H1 (cell line): ENCODE measurements at regions not wholly inside any gene's neighbourhood (a gene's known extent, or its start where the extent isn't known, plus 50 kb on each side); places are given as distances from the start of the nearest gene placed in this dataset.

Experiments
- TF ChIP-seq, protein P1 (sequence below): fragments of 300-600 bp; sonication (generic); IDR thresholded peaks from 2 replicates; pipeline ENCODE4 v1.7.1; 2012; ENCODE audit warnings: low read length, moderate library complexity, mild to moderate bottlenecking, inconsistent platforms; ENCODE audit not compliant: insufficient replicate concordance

DNA sequence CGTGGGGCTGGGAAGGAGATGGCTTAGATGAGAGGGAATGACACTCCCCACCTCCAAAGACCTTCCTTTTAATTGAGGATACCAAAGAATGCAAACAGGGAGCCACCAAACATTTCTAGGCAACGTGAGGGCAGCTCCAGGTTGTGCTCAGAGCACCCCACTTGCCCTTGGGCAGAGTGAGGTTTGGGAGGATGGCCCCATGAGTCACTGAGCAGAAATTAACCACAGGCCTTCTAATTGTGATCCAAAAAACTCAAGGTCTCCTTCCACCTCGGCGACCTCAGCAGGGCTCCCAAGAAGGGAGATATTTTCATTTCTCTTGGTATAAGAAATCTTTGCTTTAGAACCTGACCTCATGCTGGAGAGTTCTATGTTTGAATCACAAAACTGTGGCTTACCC lies 305.0 kb upstream of the TPM1 start (continued):
- TF ChIP-seq, protein P1, sequence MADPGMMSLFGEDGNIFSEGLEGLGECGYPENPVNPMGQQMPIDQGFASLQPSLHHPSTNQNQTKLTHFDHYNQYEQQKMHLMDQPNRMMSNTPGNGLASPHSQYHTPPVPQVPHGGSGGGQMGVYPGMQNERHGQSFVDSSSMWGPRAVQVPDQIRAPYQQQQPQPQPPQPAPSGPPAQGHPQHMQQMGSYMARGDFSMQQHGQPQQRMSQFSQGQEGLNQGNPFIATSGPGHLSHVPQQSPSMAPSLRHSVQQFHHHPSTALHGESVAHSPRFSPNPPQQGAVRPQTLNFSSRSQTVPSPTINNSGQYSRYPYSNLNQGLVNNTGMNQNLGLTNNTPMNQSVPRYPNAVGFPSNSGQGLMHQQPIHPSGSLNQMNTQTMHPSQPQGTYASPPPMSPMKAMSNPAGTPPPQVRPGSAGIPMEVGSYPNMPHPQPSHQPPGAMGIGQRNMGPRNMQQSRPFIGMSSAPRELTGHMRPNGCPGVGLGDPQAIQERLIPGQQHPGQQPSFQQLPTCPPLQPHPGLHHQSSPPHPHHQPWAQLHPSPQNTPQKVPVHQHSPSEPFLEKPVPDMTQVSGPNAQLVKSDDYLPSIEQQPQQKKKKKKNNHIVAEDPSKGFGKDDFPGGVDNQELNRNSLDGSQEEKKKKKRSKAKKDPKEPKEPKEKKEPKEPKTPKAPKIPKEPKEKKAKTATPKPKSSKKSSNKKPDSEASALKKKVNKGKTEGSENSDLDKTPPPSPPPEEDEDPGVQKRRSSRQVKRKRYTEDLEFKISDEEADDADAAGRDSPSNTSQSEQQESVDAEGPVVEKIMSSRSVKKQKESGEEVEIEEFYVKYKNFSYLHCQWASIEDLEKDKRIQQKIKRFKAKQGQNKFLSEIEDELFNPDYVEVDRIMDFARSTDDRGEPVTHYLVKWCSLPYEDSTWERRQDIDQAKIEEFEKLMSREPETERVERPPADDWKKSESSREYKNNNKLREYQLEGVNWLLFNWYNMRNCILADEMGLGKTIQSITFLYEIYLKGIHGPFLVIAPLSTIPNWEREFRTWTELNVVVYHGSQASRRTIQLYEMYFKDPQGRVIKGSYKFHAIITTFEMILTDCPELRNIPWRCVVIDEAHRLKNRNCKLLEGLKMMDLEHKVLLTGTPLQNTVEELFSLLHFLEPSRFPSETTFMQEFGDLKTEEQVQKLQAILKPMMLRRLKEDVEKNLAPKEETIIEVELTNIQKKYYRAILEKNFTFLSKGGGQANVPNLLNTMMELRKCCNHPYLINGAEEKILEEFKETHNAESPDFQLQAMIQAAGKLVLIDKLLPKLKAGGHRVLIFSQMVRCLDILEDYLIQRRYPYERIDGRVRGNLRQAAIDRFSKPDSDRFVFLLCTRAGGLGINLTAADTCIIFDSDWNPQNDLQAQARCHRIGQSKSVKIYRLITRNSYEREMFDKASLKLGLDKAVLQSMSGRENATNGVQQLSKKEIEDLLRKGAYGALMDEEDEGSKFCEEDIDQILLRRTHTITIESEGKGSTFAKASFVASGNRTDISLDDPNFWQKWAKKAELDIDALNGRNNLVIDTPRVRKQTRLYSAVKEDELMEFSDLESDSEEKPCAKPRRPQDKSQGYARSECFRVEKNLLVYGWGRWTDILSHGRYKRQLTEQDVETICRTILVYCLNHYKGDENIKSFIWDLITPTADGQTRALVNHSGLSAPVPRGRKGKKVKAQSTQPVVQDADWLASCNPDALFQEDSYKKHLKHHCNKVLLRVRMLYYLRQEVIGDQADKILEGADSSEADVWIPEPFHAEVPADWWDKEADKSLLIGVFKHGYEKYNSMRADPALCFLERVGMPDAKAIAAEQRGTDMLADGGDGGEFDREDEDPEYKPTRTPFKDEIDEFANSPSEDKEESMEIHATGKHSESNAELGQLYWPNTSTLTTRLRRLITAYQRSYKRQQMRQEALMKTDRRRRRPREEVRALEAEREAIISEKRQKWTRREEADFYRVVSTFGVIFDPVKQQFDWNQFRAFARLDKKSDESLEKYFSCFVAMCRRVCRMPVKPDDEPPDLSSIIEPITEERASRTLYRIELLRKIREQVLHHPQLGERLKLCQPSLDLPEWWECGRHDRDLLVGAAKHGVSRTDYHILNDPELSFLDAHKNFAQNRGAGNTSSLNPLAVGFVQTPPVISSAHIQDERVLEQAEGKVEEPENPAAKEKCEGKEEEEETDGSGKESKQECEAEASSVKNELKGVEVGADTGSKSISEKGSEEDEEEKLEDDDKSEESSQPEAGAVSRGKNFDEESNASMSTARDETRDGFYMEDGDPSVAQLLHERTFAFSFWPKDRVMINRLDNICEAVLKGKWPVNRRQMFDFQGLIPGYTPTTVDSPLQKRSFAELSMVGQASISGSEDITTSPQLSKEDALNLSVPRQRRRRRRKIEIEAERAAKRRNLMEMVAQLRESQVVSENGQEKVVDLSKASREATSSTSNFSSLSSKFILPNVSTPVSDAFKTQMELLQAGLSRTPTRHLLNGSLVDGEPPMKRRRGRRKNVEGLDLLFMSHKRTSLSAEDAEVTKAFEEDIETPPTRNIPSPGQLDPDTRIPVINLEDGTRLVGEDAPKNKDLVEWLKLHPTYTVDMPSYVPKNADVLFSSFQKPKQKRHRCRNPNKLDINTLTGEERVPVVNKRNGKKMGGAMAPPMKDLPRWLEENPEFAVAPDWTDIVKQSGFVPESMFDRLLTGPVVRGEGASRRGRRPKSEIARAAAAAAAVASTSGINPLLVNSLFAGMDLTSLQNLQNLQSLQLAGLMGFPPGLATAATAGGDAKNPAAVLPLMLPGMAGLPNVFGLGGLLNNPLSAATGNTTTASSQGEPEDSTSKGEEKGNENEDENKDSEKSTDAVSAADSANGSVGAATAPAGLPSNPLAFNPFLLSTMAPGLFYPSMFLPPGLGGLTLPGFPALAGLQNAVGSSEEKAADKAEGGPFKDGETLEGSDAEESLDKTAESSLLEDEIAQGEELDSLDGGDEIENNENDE: no peak
